ENCODE measurements at regions not wholly inside any gene's neighbourhood (a gene's known extent, or its start where the extent isn't known, plus 50 kb on each side); places are given as distances from the start of the nearest gene placed in this dataset.

GRCh38 chr12:13505636-13506035, 309.1 kb downstream of the EMP1 start:
- ChIA-PET POLR2A (no interaction called here), CTCF (ENCODE audit: unreplicated experiment) (no interaction called here)
- no peak overlapping the region for H3K4me2 ChIP-seq (ENCODE audit: low read length)
- intact Hi-C loops (cut with micrococcal nuclease; ENCODE audit: unreplicated experiment): no loop called here
- BruUV-seq (replicated peaks): no TSS peak
- no peaks in the 10 kb centered on the region for H3K4me1 ChIP-seq (ENCODE audit: insufficient read depth, low read length, poor library complexity, severe bottlenecking)
- TF ChIP-seq CTCF (conservative IDR thresholded peaks at IDR 0.05; ENCODE audit: low read length) (no peak), EZH2phosphoT487 (IDR thresholded peaks at IDR 0.05; ENCODE audit: borderline replicate concordance, low read depth, low read length) (no peak)
- H3K9me2 ChIP-seq (ENCODE audit: insufficient read depth, low read length): no peaks in the 10 kb centered on the region
- no peak for DNase-seq (ENCODE audit: low spot score)
- no peaks in the 10 kb centered on the region for H4K20me1 ChIP-seq (ENCODE audit: insufficient read depth, low read length)
- H3K79me2 ChIP-seq (ENCODE audit: insufficient read depth, low read depth, low read length): no peaks in the 10 kb centered on the region
- no peaks in the 10 kb centered on the region for H3K9me3 ChIP-seq (ENCODE audit: low read length)
- no peak overlapping the region for H2AFZ ChIP-seq (ENCODE audit: low read length)
- H3K36me3 ChIP-seq (ENCODE audit: insufficient read depth, low read length): no peaks in the 10 kb centered on the region
- H3K27ac ChIP-seq (ENCODE audit: low read depth, low read length, poor library complexity, severe bottlenecking): no peak overlapping the region
- H3K4me3 ChIP-seq (ENCODE audit: low read depth, low read length, poor library complexity, severe bottlenecking): no peak overlapping the region

- Histone ChIP-seq H3K4me3 (ENCODE audit: low read depth, low read length, poor library complexity, severe bottlenecking) (no peak overlapping the region), H3K9me3 (ENCODE audit: low read length) (no peaks in the 10 kb centered on the region), H3K27ac (ENCODE audit: low read depth, low read length, poor library complexity, severe bottlenecking) (no peak overlapping the region), H4K20me1 (ENCODE audit: insufficient read depth, low read length) (no peaks in the 10 kb centered on the region), H3K4me2 (ENCODE audit: low read length) (no peak overlapping the region), H3K4me1 (ENCODE audit: insufficient read depth, low read length, poor library complexity, severe bottlenecking) (no peaks in the 10 kb centered on the region), H3K9me2 (ENCODE audit: insufficient read depth, low read length) (no peaks in the 10 kb centered on the region), H3K79me2 (ENCODE audit: insufficient read depth, low read depth, low read length) (no peaks in the 10 kb centered on the region), H2AFZ (ENCODE audit: low read length) (no peak overlapping the region), H3K36me3 (ENCODE audit: insufficient read depth, low read length) (no peaks in the 10 kb centered on the region)
- DNase-seq (ENCODE audit: low spot score): no peak
- ChIA-PET CTCF (ENCODE audit: unreplicated experiment) (no interaction called here), POLR2A (no interaction called here)
- intact Hi-C loops (cut with micrococcal nuclease; ENCODE audit: unreplicated experiment): no loop called here
- no TSS peak for BruUV-seq (replicated peaks)
- TF ChIP-seq EZH2phosphoT487 (IDR thresholded peaks at IDR 0.05; ENCODE audit: borderline replicate concordance, low read depth, low read length) (no peak), CTCF (conservative IDR thresholded peaks at IDR 0.05; ENCODE audit: low read length) (no peak)
These were observed 308.7 kb downstream of the EMP1 start for GRCh38 chr12:13505224-13505623.

GRCh38 chr12:13504736-13505135, 308.2 kb downstream of the EMP1 start:
- Histone ChIP-seq H3K27ac (ENCODE audit: low read depth, low read length, poor library complexity, severe bottlenecking) (no peak overlapping the region), H3K79me2 (ENCODE audit: insufficient read depth, low read depth, low read length) (no peaks in the 10 kb centered on the region), H3K9me2 (ENCODE audit: insufficient read depth, low read length) (no peaks in the 10 kb centered on the region), H3K4me1 (ENCODE audit: insufficient read depth, low read length, poor library complexity, severe bottlenecking) (no peaks in the 10 kb centered on the region), H3K4me2 (ENCODE audit: low read length) (no peak overlapping the region), H3K9me3 (ENCODE audit: low read length) (no peaks in the 10 kb centered on the region), H4K20me1 (ENCODE audit: insufficient read depth, low read length) (no peaks in the 10 kb centered on the region), H3K4me3 (ENCODE audit: low read depth, low read length, poor library complexity, severe bottlenecking) (no peak overlapping the region), H2AFZ (ENCODE audit: low read length) (no peak overlapping the region), H3K36me3 (ENCODE audit: insufficient read depth, low read length) (no peaks in the 10 kb centered on the region)
- CTCF ChIA-PET (ENCODE audit: unreplicated experiment): no interaction called here
- DNase-seq (ENCODE audit: low spot score): no peak
- POLR2A ChIA-PET: interaction anchor here (0.9 kb wide), 1 partner anchor 32 kb away, joined by 3 read pairs; no protein-coding TSS in a partner anchor
- BruUV-seq (replicated peaks): no TSS peak
- TF ChIP-seq CTCF (conservative IDR thresholded peaks at IDR 0.05; ENCODE audit: low read length) (no peak), EZH2phosphoT487 (IDR thresholded peaks at IDR 0.05; ENCODE audit: borderline replicate concordance, low read depth, low read length) (no peak)
- intact Hi-C loops (cut with micrococcal nuclease; ENCODE audit: unreplicated experiment): no loop called here
